Umbilical cord (tissue), 1 donor: ENCODE measurements at regions not wholly inside any gene's neighbourhood (a gene's known extent, or its start where the extent isn't known, plus 50 kb on each side); places are given as distances from the start of the nearest gene placed in this dataset.
"Not testable (repeated sequence)": the region's sequence is repeated elsewhere in the genome, so short reads cannot be mapped to it uniquely, and the experiment has no call there.

Experiments used
- DNase-seq: peaks from one replicate; pipeline ENCODE4 v3.0.0-alpha.2; 2015; ENCODE audit warnings: low spot score

DNA sequence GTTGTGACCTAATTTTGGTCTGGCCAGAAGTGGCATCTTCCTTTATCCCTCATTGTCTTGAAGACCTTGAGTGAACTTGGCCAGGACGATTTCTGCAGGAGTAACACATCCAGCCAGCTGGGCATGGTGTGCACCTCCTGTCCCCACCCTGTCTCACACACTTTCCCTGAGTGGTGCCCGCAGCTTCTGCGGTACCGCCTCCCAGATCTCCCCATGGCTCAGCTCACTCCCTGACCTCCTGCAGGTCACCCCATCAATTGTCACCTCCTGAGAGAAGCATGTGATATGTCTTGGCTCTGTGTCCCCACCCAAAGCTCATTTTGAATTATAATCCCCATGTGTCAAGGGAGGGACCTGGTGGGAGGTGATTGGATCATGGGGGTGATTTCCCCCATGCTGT is 50.2 kb upstream of the TP53I11 start:
- DNase-seq: no peak

GRCh38 chr11:45001466-45002165 is 50.9 kb upstream of the TP53I11 start:
- no peak for DNase-seq

DNA sequence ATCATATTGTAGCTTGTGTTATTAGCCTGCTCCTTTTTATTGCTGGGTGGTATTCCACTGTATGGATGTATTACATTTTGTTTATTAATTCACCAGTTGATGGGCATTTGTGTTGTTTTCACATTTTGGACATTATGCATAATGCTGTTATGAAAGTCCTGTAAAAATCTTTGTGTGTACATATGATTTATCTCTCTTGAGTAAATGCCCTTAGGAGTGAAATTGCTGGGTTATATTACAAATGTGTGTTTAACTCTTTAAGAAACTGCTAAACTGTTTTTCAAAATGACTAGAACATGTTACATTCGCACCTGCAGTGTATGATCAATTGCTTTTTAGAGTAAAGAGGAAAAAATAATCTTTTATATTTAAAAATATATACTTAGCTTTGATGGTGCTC is 54.4 kb upstream of the TP53I11 start:
- no peak for DNase-seq

DNA sequence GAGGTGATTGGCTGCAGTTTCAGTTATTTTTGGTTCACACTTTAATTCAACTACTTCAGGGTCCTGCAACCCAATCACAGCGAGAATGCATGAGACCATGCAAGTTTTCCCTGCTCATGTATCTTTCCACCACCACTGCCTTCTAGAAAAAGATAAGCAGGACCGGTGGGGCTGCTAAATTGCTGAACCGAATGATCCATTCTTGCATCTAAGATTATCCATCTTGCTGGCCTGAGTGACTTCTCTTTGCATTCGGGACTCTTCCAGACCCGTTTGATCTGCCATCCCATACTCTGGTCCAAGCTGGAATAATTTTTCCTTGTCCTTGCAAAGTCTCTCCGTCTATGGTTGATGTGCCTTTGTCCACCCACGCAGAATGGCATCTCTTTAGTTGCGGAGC is 56.3 kb upstream of the TP53I11 start:
- no peak for DNase-seq

DNA sequence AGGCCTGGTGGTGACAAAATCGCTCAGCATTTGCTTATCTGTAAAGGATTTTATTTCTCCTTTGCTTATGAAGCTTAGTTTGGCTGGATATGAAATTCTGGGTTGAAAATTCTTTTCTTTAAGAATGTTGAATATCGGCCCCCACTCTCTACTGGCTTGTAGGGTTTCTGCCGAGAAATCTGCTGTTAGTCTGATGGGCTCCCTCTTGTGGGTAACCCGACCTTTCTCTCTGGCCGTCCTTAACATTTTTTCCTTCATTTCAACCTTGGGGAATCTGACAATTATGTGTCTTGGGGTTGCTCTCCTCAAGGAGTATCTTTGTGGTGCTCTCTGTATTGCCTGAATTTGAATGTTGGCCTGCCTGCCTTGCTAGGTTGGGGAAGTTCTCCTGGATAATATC is 65.3 kb upstream of the TP53I11 start:
- DNase-seq: not testable (repeated sequence)

DNA sequence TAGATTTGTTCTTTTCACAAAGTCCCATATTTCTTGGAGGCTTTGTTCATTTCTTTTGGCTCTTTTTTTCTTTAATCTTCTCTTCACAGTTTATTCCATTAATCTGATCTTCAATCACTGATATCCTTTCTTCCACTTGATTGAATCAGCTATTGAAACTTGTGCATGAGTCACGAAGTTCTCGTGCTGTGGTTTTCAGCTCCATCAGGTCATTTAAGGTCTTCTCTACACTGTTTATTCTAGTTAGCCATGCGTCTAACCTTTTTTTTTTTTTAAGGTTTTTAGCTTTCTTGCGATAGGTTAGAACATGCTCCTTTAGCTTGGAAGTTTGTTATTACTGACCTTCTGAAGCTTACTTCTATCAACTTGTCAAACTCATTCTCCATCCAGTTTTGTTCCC is 65.8 kb upstream of the TP53I11 start:
- DNase-seq: not testable (repeated sequence)

GRCh38 chr11:45017329-45017728 is 66.6 kb upstream of the TP53I11 start:
- DNase-seq: no peak

DNA sequence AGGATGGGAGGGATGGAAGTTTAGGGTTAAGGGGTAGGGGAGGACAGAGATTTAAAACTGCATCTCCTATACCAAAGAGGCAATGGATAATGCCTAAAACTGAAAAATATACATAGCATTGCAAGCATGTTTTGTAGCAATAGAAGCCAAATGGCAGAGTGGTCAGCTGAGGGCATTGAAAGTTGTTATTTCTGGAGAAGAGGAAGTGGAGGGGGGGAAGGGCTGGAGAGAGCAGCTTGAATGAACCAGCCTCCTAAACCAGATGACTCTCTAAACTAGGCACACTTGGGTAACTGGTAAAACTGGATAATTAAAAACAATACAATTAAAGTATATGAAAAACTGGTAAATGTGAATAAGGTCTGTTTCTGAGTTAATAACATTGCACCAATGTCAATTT is 70.3 kb upstream of the TP53I11 start:
- peak; percentile 33 for DNase-seq

DNA sequence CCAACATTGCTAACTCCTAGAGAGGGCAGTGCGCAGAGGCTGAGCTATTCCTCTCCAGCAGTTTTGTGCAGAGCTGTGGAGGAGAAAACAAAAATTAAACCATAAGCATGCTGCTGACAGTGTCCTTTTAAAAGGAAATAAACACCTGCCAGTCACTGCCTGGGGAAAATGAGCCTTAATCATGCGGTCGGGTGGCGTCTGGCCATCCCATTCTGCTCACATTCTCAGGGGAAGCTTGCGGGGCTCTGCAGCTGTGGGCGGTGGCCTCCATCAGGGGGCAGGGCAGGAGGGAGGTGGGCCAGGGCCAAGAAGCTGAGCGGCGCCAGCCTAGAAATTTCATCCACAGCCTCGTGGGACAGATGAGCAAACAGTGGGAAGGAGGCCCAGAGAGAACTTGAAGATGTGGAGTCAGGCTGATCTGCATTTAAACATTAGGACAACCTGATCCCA is 71.0 kb upstream of the TP53I11 start:
- peak; percentile 63 for DNase-seq

- DNase-seq: no peak
These were observed 71.8 kb upstream of the TP53I11 start for GRCh38 chr11:45022294-45023064.

- no peak for DNase-seq
These were observed 72.3 kb upstream of the TP53I11 start for GRCh38 chr11:45023065-45023365.

- no peak for DNase-seq
These were observed 73.6 kb upstream of the TP53I11 start for GRCh38 chr11:45024316-45024715.

DNA sequence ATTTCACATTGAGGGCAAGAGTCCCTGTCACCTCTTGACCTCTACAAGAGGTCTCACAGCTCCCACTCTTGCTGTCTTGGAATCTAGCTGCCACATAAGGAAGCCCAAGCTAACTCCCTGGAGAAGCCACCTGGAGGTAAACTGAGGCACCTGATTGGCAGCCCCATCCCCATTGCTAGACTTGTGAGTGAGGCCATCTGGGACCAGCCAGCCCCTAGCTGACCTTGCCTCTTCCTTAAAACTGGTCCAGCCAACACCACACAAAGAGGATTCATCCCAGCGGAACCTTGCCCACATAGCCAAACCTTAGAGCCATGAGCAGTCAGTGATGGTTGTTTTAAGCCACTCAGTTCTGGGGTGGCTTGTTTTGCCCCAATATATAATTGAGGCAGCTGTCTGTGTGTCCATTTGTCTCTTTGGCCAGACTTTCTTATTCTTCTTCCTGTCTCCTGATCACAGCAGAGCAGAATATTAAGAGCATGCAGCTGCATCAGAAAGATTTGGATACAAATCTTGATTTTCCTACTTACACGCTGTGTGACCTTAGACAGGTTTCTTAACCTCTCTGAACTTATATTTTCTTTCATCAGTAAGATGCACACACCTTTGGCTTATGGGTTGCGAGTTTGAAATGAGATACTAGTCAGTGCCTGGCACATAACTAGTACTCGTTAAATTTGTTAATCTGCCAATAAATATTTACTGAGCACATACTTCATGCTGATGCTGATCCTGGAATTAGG is 74.3 kb upstream of the TP53I11 start:
- DNase-seq: no peak

GRCh38 chr11:45025716-45026492 is 75.2 kb upstream of the TP53I11 start:
- peak; percentile 64 for DNase-seq

DNA sequence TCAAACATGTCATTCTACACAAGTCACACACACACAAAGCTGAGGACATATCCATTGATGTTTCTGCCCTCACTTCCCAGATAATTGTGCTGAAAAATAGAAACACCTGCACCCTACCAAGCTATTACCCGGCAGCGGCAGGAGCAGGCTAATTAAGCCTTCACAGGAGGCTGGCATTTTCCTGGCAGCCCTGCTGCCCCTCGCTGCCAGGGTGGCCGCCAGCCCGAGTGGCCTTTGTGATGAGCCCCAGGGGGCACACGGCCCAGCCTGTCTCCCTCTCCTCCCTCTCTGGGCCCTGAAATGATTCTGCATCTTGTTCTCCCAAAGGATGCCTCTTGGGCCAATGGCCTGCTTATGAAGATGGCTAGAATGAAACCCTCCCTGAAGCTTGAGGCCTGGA is 76.2 kb upstream of the TP53I11 start:
- no peak for DNase-seq

DNA sequence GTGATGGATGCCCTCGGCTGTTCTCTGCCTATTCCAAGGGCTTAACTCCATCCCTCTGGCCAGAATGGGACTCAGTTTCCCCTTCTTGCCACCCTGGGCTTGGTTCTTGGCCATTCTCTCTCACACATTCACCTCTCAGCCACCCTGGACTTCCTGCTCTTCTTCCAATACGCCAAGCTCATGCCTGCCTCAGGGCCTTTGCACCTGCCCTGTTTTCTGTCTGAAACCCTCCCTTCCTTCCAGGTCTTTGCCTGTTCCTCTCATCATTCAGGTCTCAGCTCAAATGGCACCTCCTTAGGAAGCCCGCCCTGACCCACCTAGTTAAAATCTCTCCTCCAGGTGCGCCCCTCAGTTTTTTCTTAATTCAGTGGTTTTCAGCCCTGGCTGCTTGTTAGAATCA is 76.6 kb upstream of the TP53I11 start:
- DNase-seq: no peak

- DNase-seq: no peak
These were observed 78.4 kb upstream of the TP53I11 start for GRCh38 chr11:45028911-45029682.

DNA sequence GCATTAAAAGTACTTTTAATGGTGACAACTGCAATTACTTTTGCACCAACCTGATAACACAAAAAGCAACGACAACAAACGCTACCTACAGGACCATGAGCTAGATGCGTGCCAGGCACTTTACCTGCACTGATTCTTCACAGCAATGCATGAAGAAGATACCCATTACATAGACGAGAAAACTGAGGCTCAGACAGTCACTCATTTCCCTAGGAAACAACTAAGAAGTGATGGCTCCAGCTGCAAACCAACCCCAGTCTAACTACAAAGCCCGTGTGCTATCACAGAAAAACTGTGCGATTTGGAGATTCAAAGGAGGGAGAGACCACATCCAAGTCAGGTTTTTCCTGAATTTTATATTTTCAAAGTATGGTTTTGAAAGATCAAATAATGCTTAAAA is 80.1 kb upstream of the TP53I11 start:
- DNase-seq: no peak

DNA sequence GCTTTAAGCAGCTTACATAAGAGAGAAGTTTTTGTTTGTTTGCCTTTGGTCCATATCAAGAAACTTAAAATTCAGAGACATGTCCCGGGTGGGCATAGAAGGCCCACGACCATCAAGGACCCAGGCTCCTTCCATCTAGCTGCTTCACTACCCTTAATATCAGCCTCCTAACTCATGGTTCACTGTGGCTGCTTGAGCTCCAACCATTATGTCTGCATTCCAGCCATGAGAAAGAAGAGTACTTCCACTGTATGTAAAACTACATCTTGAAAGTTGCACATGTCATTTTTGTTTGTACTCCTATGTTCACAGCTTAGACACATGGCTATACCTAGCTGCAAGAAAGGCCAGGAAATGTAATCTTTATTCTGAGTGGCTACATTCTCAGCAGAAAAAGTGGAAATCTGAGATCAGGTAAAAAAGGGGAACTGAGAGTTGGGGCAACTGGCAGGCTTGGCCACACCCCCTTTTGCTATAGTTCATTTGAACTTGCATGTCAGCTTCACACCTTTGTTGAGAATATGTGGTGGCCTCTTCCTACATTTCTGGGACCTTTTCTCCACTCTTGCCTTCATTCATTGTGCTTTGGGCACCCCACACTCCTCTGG is 81.3 kb upstream of the TP53I11 start:
- no peak for DNase-seq

DNA sequence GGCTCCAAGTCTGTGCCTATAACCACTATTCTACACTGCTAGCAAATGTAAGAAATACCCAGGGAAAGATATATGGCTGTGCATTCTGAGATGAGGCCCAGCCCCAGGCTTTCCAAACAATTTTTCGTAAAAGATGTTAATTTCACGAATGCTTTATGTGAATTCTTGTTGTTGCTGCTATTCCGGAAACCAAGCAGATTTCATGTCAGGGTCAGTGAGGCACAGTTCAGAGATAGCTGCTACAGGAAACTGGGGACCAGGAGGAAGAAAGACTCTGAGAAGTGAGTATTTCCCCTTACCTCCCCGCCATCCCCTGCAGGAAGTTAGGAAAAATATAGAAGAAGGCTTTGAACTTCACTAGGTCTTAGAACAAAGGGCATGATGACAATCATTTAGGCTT is 84.7 kb upstream of the TP53I11 start:
- DNase-seq: no peak

GRCh38 chr11:45036010-45036409 is 85.3 kb upstream of the TP53I11 start:
- no peak for DNase-seq
